ENCODE measurements at regions not wholly inside any gene's neighbourhood (a gene's known extent, or its start where the extent isn't known, plus 50 kb on each side); places are given as distances from the start of the nearest gene placed in this dataset.
"Not testable (repeated sequence)": the region's sequence is repeated elsewhere in the genome, so short reads cannot be mapped to it uniquely, and the experiment has no call there.

- DNase-seq, result no peak
These were observed 1552.7 kb upstream of the TENM4 start for GRCh38 chr11:80993536-80993935.

- no peak for DNase-seq
These were observed 1550.1 kb upstream of the TENM4 start for GRCh38 chr11:80990885-80991284.

GRCh38 chr11:80987171-80987570, 1546.3 kb upstream of the TENM4 start:
- DNase-seq, result no peak

- no peak for DNase-seq
These were observed 1545.7 kb upstream of the TENM4 start for GRCh38 chr11:80986421-80987074.

- DNase-seq, result no peak
These were observed 1539.4 kb upstream of the TENM4 start for GRCh38 chr11:80980227-80980626.

GRCh38 chr11:80973786-80974185, 1533.0 kb upstream of the TENM4 start:
- DNase-seq, result no peak

GRCh38 chr11:80970037-80970436, 1529.2 kb upstream of the TENM4 start:
- DNase-seq, result no peak

- DNase-seq, result no peak
These were observed 1526.8 kb upstream of the TENM4 start for GRCh38 chr11:80967649-80968048.

GRCh38 chr11:80960381-80961029, 1519.7 kb upstream of the TENM4 start:
- DNase-seq, result no peak

- no peak for DNase-seq
These were observed 1518.9 kb upstream of the TENM4 start for GRCh38 chr11:80959751-80960150.

- no peak for DNase-seq
These were observed 1518.2 kb upstream of the TENM4 start for GRCh38 chr11:80958987-80959386.

- no peak for DNase-seq
These were observed 1517.5 kb upstream of the TENM4 start for GRCh38 chr11:80958361-80958760.

- no peak for DNase-seq
These were observed 1514.8 kb upstream of the TENM4 start for GRCh38 chr11:80955588-80955987.

- DNase-seq, result no peak
These were observed 1508.0 kb upstream of the TENM4 start for GRCh38 chr11:80948781-80949180.

- DNase-seq, result no peak
These were observed 1503.9 kb upstream of the TENM4 start for GRCh38 chr11:80944758-80945157.

GRCh38 chr11:80943226-80943625, 1502.4 kb upstream of the TENM4 start:
- DNase-seq, result no peak

- DNase-seq, result no peak
These were observed 1497.0 kb upstream of the TENM4 start for GRCh38 chr11:80937842-80938241.

- no peak for DNase-seq
These were observed 1489.2 kb upstream of the TENM4 start for GRCh38 chr11:80930038-80930437.

- no peak for DNase-seq
These were observed 1488.4 kb upstream of the TENM4 start for GRCh38 chr11:80929031-80929805.

GRCh38 chr11:80925321-80925720, 1484.5 kb upstream of the TENM4 start:
- DNase-seq, result no peak

GRCh38 chr11:80921310-80921709, 1480.5 kb upstream of the TENM4 start:
- not testable (repeated sequence) for DNase-seq

GRCh38 chr11:80916173-80916798, 1475.5 kb upstream of the TENM4 start:
- DNase-seq, result no peak

GRCh38 chr11:80914311-80914710, 1473.5 kb upstream of the TENM4 start:
- DNase-seq, result no peak

GRCh38 chr11:80911666-80912065, 1470.8 kb upstream of the TENM4 start:
- DNase-seq, result no peak
